GM21576 (cell line): ENCODE measurements at regions not wholly inside any gene's neighbourhood (a gene's known extent, or its start where the extent isn't known, plus 50 kb on each side); places are given as distances from the start of the nearest gene placed in this dataset.
"Not testable (repeated sequence)": the region's sequence is repeated elsewhere in the genome, so short reads cannot be mapped to it uniquely, and the experiment has no call there.

Experiments
- ATAC-seq: cut with Tn5 transposase; IDR thresholded peaks from one replicate; pipeline ENCODE4 v1.9.1; 2021; ENCODE audit warnings: mild to moderate bottlenecking, moderate library complexity; ENCODE audit not compliant: unreplicated experiment

- ATAC-seq = no peak
These were observed 222.6 kb upstream of the PIK3R1 start for GRCh38 chr5:67992923-67993322.

GRCh38 chr5:67989456-67989855, 226.1 kb upstream of the PIK3R1 start:
- ATAC-seq = no peak

GRCh38 chr5:67986761-67987160, 228.8 kb upstream of the PIK3R1 start:
- no peak for ATAC-seq

DNA sequence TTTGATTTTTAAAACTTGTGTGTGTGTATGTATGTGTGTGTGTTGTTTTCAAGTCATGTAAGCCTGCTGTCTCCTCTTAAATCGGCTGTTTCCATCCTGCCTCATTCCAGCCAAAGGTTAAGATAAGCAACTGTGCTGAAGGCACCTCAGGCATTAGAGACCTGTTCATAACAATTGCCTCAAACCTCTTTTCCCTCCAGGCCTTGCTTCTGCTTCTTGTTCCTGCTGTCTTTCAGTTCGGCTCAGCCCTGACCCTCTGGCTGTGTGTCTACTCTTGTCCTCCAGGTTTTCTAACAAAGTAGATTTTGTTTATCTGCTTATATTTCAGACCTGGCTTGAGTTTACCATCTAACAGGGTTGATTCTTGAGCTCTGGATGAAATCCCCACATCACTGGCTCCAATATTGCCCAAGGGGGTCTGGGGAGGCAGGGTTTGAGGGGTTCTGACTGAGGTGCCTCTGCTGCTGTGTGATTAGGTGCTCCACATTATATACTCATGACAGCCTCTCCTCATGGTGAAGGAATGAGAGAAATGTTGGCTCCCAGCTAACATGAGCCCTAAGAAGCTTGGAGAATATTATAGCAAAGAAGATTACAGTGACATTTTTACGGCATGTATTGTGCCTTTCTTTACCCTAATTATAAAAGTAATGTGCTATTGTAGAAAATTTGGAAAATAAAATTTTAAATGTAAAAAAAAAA, 229.7 kb upstream of the PIK3R1 start:
- ATAC-seq = no peak

- no peak for ATAC-seq
These were observed 231.0 kb upstream of the PIK3R1 start for GRCh38 chr5:67984546-67984945.

DNA sequence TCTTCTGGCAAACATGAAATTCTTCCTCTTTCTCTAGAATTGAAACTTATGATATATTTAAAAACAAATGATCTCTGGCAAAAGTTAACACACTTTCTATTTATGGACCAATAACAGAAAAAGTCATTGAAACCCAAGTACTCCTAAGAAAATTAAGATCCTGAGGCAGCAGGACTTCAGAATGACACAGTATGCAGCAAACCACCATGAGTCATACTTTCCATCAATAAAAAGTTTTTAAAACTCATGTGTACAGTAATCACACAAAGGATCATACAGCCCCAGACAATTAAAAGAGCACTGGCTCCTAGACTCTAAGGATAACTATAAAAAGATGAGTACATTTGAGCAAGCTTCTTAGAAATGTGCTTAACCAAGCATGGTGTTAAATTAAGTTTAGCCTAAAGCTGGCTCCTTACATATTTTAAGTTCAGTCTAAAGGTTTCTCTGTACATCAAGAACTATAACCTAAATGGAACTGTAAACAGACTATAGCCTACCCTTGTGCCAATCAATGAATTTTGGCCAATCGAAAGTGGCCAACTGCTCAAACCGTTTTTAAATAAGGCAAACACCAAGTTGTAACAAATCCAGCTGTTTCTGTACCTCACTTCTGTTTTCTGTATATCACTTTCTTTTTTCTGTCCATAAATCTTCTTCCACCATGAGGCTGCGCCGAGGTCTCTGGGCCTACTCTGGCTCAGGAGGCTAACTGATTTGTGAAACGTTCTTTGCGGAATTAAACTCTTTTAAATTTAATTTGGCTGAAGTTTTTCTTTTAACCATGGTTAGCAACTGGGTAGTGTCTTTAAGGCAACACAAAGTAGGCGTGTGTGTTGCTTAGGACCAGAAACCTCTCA, 232.1 kb upstream of the PIK3R1 start:
- no peak for ATAC-seq

GRCh38 chr5:67982160-67982559, 233.4 kb upstream of the PIK3R1 start:
- ATAC-seq = not testable (repeated sequence)

GRCh38 chr5:67978171-67978570, 237.4 kb upstream of the PIK3R1 start:
- ATAC-seq = no peak

DNA sequence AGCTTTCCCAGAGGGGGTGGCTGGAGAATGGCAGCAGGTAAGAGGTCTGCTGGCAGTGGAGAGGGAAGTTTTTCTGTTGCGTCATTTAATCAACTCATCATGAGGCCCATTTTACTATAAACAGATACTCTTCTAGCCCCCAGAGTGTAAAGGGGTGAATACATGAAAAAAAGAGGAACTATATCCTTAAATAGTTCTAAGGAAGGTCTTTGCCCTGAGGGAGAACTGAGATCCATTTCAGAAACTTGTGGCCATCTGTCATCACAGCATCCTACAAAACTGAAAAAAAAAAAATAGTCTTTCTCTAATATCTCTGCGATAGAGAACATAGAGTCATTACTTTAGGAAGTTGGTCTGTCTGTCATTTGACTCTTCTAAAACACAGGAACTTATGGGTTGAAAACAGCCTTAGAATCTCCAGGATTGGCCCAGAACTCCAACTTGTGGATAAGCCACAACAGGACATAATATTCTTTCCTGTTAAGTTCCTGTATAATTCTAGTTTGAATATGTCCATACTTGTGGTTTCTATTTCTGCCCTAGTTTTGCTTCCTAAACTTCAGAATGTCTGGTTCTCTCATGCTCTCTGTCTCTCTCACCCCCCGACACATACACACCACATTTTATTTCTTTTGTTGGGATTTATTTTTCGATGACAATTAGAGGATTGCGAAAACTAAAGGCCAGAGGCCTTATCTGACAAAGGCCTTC, 238.5 kb upstream of the PIK3R1 start:
- no peak for ATAC-seq

GRCh38 chr5:67976181-67976580, 239.4 kb upstream of the PIK3R1 start:
- no peak for ATAC-seq

- no peak for ATAC-seq
These were observed 241.1 kb upstream of the PIK3R1 start for GRCh38 chr5:67974471-67974870.

GRCh38 chr5:67974054-67974453, 241.5 kb upstream of the PIK3R1 start:
- no peak for ATAC-seq

GRCh38 chr5:67971971-67972821, 243.4 kb upstream of the PIK3R1 start:
- ATAC-seq = no peak

DNA sequence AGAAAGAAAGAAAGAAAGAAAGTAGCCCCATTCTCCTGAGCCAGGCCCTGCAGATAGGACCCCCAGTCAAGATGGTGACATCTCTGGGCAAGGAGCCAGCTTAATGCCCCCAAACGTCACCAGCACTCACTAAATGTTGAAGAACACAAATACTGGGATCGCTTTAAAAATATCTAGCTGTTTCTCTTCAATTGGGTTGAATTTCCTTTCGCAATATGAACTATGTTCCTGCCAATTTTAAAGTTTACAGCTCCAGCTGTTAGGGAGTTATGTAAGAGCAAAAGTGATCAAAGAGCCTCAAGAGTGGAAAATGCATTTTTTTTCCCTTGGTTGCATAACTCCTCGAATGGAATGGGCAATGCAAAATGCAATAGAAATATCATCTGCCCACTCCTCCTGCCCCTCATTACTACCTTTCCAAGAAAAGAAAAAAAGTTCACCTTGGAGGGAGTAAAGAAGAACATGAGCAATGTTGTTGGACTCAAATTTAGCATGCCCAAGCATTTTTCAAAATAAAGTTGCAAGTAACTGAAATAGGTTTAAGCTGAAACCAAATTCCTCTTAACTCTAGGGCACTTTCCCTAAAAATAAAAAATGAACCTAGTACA, 244.2 kb upstream of the PIK3R1 start:
- no peak for ATAC-seq

GRCh38 chr5:67969631-67970030, 245.9 kb upstream of the PIK3R1 start:
- ATAC-seq = no peak

GRCh38 chr5:67969176-67969575, 246.4 kb upstream of the PIK3R1 start:
- no peak for ATAC-seq

DNA sequence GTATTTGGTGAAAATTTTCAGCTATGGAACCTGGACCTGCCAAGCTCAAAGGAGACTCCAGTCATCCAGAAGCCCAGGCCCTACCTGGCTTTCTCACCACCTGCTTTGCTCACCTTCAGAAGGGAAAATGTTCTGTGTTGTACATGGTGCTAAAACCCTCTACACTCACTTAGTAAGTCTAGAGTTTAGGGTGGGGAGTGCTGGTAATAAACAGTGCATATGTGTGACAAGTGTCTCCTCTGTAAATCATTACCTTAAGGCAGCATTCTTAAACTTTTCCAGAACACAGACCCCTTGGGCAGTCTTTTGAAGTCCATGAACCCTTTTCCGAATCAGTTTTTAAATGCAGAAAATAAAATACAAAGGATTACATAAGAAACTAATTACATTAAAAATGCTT, 248.8 kb upstream of the PIK3R1 start:
- ATAC-seq = no peak

DNA sequence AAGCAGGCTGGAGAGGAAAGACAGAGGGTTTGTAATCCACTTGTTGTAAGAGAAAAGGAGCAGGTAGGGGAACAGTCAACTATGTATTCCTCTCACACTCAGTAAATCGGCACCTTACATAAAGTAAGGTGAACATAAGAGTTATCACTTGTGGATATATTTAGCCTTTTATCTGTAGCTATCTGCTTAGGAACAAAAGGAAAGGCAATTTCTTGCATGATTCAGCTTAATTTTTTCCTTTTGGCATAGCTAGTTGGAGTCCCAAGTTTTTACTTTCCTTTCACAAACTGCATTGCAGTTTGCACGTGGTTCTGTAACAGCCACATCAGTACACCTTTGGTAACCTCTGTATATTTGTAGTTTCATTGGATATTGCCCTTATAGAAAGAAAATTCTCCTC, 250.9 kb upstream of the PIK3R1 start:
- no peak for ATAC-seq

DNA sequence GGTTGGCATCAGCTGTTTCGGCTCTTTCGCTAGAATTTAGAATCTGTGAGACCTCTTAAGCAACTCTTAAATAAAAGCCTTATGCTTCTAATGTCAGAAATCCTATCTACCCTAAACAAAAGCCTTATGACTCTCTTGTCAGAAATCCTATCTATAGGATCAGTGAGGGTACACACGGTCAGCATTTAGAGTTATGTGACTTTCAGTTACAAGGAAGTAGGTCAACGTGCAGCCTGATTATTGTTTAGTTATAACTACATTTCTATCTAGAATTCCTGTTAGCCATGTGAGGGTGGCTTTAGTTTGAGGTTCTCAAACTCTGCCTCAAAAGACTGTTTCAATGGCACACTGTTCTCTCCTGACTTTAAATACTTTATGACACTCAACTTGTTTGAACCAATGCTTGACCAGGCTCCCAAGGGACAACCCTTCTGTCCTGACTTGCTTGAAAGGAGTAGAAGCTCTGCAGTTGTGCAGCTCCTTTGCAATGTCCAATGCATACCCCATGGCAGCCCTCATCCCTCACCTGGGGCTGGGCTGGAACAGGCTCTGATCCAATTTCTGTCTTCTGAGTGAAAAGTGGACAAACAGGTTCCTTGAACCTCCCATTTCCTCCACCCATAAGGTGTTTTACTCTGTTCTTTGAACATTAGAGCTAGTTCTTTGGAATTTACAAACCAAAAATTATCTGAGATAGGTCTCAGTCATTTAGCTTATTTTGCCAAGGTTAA, 251.6 kb upstream of the PIK3R1 start:
- no peak for ATAC-seq

DNA sequence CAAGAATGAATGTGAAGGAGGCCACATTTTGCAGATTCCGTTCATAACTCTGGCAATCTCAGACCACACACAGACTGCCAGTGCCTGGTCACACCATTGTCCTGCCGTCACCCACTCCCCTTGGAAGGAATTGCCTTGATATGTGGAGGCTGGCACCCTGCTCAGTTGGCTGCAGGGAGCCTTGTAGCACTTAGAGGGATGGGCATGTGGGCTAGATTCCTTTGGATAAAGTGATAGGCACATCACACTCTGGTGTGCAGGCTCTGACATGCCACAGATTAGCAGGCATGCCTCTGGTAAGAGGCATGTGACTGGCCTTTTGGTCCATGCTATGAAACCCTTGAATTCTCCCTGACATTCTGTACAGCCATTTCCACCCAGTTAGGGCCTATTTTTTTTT, 254.6 kb upstream of the PIK3R1 start:
- no peak for ATAC-seq
